DMS53 treated with DMSO at 0.1 percent for 48 hours (cell line): ENCODE measurements at regions not wholly inside any gene's neighbourhood (a gene's known extent, or its start where the extent isn't known, plus 50 kb on each side); places are given as distances from the start of the nearest gene placed in this dataset.
"Not testable (repeated sequence)": the region's sequence is repeated elsewhere in the genome, so short reads cannot be mapped to it uniquely, and the experiment has no call there.

Experiments used
- DNase-seq: peaks from one replicate; lab custom pipeline; 2025; ENCODE audit not compliant: unreplicated experiment; lab: John Stamatoyannopoulos, UW

- no peak for DNase-seq
Observed at GRCh38 chr2:187867165-187867564, 312.9 kb upstream of the TFPI start.

DNA sequence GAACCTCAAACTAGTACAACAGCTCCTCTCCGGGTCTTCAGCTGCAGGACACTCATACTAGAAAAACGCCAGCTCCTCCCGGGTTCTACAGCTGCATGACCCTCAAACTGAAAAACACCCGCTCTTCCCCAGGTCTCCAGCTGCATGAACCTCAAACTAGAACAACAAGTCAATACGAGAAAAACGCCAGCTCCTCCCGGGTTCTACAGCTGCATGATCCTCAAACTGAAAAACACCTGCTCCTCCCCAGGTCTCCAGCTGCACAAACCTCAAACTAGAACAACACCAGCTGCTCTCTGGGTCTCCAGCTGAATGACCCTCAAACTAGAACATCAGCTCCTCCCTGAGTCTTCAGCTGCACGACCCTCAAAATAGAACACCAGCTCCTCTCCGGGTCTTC lies 315.0 kb upstream of the TFPI start:
- DNase-seq = peak; percentile 66

- DNase-seq = no peak
Observed at GRCh38 chr2:187871506-187871905, 317.3 kb upstream of the TFPI start.

- DNase-seq = no peak
Observed at GRCh38 chr2:187873132-187873531, 318.9 kb upstream of the TFPI start.

DNA sequence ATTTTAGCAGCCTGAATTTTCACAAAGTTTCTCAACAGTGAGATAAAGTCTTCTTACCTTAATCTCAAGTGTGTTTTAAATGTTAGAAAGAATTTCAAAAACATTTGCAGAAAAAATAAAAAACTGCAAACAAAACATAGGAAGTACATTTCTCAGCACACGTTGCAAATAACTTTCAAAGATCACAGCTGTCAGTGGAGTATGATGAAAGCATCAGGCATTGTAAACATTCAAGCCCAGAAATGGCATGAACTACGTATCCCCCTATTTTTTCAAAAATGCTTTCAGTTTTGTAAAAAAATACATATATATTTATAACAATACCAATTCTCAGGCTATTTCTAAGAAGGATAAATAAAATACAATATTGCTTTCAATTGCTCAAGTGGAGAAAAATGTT lies 320.6 kb upstream of the TFPI start:
- no peak for DNase-seq

DNA sequence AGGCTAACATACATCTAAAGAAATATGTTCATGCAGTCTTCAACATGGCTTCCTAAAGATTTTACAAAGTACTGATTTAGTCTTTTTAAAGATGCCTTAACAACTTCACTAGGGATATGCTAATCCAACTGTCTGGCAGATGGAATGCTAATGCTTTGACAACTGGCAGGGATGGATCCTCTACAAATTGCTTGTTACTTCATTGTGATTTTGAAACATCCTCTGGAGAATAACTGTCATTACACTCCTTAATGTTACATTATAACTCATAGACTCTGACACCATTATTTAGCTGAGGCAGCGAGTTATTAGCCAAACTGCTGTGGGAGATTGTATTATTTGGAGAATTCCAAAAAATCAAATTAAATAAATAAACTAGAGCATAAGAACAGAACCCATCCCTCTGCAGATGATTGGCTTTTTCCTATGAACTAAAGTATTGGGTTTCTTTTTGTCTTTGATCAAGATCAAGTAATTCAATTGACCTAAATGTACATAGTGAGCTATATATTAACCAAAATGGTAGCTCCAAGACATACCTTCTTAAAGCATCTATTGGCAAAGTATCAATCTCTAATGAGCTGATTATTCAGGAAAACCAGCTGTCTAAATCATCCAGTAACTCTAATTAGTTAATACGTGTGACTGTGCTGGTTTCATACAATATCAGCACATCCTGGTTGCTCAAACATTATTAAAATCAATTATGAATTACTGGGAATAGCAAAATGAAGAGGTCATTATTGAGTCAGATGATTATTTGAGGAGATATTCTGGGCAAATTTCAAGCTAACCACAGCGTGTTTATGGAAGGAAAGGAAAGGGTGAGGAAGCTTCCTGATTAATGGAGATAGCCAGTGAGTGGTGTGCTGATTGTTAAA lies 321.3 kb upstream of the TFPI start:
- DNase-seq = no peak

- no peak for DNase-seq
Observed at GRCh38 chr2:187876554-187876953, 322.3 kb upstream of the TFPI start.

GRCh38 chr2:187877391-187877790 lies 323.2 kb upstream of the TFPI start:
- no peak for DNase-seq

- DNase-seq = no peak
Observed at GRCh38 chr2:187878112-187878511, 323.9 kb upstream of the TFPI start.

GRCh38 chr2:187879491-187879890 lies 325.3 kb upstream of the TFPI start:
- no peak for DNase-seq

DNA sequence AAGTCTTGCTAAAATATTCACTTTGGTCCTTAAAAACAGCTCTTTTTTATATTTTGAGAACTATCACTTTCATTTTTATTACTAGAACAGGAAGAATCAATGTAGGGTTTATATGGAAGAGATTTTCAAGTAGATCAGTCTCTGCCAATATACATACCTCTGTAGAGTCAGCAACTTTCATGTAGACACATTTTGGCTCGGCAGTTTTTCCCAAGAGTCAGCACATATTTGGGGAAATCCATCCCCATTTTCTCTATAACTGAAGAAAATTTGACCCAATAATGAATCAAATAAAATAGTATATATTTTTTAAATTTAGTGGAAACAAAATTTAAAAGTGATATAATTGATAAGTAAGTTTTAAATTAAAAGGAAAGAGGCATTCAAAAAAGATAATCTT lies 329.8 kb upstream of the TFPI start:
- DNase-seq = no peak

- peak; percentile 24 for DNase-seq
Observed at GRCh38 chr2:187890690-187891089, 336.5 kb upstream of the TFPI start.

DNA sequence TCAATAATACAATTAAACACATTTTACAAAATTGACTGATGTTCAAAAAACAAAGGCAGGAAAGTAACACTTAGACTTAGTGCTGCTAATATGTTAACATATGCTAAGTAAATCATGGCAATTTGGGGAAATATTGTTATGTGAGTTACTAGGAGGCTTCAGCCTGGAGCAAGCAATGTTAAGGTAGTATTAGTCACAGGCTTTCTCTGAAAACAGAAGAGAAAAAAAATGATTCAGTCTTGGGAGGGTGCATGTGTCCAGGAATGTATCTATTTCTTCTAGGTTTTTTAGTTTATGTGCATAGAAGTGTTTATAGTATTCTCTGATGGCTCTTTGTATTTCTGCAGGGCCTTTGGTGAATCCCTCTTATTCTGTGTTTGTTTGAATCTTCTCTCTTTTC lies 345.8 kb upstream of the TFPI start:
- DNase-seq = no peak

GRCh38 chr2:187906021-187906420 lies 351.8 kb upstream of the TFPI start:
- DNase-seq = no peak

GRCh38 chr2:187910922-187911321 lies 356.7 kb upstream of the TFPI start:
- DNase-seq = not testable (repeated sequence)

- DNase-seq = no peak
Observed at GRCh38 chr2:187912950-187913349, 358.7 kb upstream of the TFPI start.

GRCh38 chr2:187915810-187916209 lies 361.6 kb upstream of the TFPI start:
- DNase-seq = no peak

DNA sequence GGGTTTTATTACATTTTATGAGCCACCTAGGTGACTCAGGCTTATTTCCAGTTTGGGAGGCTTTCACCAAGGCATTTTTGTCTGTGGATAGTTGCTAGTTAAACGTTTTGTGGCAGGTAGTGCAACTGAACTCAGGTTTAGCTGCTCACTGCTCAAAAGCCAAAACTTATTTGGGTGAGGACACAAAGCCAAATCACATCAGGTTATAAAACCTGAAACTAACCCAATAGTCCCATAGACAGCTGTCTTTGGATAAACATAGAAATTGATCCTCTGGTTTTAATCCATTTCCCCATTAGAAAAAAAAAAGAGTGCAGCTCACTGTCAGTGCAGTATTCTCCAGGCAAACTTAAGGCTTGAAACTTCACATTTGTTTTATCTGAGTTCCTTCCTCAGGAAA lies 362.6 kb upstream of the TFPI start:
- no peak for DNase-seq

GRCh38 chr2:187917535-187917934 lies 363.3 kb upstream of the TFPI start:
- DNase-seq = no peak

GRCh38 chr2:187918996-187919821 lies 365.0 kb upstream of the TFPI start:
- DNase-seq = peak; percentile 49

DNA sequence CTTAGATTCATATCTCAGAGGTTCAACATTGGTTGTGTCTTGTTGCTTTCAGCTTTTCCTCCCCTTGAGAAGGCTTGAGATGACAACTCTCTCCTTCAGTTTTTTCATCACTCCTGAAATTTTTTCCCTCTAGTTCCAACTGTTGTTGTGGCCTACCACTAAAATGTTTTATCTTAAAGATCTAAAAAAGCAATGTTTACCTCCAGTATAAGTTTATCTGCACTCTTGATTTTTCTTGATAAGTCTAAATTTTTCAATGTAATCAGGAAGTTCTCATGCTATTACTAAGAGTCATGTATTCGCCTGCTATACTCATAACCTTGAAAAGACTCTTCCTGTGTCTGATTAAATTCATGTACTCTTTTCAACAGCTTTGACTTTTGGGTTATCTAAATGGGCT lies 366.3 kb upstream of the TFPI start:
- no peak for DNase-seq

DNA sequence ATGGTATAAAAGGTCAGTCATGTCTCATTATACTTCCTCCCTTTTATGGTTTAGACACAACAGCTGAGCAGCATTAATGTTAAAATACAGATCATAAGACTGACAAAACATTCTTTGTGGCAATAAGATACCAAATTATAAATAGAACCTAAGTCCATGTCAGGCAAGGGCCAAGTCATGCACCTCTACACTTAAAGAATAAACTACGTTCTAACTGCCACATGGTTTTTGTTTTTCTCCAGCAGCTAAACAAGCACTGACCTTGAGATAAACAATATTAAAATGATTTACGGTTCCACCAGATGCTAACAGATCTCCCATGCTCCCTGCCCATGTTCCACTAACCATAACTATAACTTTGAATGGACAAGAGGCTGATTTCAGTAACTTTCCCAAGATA lies 368.6 kb upstream of the TFPI start:
- no peak for DNase-seq
